Chondrocyte (in vitro differentiated cells): ENCODE measurements at regions not wholly inside any gene's neighbourhood (a gene's known extent, or its start where the extent isn't known, plus 50 kb on each side); places are given as distances from the start of the nearest gene placed in this dataset.

ENCODE experiments used
- DNase-seq: peaks from one replicate; pipeline ENCODE4 v3.0.0; 2021; ENCODE audit warnings: mixed read lengths, low spot score
- H3K27ac Mint-ChIP-seq: one replicate; pipeline ENCODE4 v1.8.0; 2021; ENCODE audit warnings: mild to moderate bottlenecking, moderate library complexity, mixed read lengths; ENCODE audit not compliant: unreplicated experiment
- H3K27me3 Mint-ChIP-seq: 2 replicates; pipeline ENCODE4 v1.8.0; 2021; ENCODE audit warnings: low read depth, mixed read lengths
- H3K36me3 Mint-ChIP-seq: 2 replicates; pipeline ENCODE4 v1.8.0; 2021; ENCODE audit warnings: low read depth, mixed read lengths
- H3K4me1 Mint-ChIP-seq: 2 replicates; pipeline ENCODE4 v1.8.0; 2021; ENCODE audit warnings: low read depth, mild to moderate bottlenecking, mixed read lengths
- H3K4me3 Mint-ChIP-seq: one replicate; pipeline ENCODE4 v1.8.0; 2021; ENCODE audit warnings: mild to moderate bottlenecking, moderate library complexity, mixed read lengths; ENCODE audit not compliant: unreplicated experiment
- H3K9me3 Mint-ChIP-seq: 2 replicates; pipeline ENCODE4 v1.8.0; 2021; ENCODE audit warnings: low read depth, mixed read lengths
- CTCF ChIP-seq: fragments of 200-600 bp; sonication (generic); IDR thresholded peaks from 2 replicates; pipeline ENCODE4 v1.5.0; 2021; ENCODE audit warnings: antibody characterized with exemption, mild to moderate bottlenecking, moderate library complexity

DNA sequence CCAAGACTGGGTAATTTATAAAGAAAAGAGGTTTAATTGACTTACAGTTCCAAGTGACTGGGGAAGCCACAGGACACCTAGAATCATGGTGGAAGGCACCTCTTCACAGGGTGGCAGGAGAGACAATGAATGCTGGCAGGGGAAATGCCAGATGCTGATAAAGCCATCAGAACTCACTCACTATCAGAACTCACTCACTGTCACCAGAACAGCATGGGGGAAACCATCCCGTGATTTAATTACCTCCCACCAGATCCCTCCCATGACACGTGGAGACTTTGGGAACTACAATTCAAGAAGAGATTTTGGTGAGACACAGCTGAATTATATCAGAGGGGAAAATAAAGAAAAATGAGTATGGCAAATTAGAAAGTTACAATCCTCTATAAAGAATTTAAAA is 310.9 kb downstream of the BCHE start:
- Mint-ChIP-seq H3K4me1 (no peaks in the 10 kb centered on the region), H3K27ac (no peak overlapping the region), H3K36me3 (no peaks in the 10 kb centered on the region), H3K4me3 (no peak overlapping the region), H3K27me3 (peaks cover 4% of the 10 kb centered on the region), H3K9me3 (peaks cover 3% of the 10 kb centered on the region)
- TF ChIP-seq CTCF: no peak
- DNase-seq: no peak

- Mint-ChIP-seq H3K36me3 (no peaks in the 10 kb centered on the region), H3K4me3 (no peak overlapping the region), H3K27me3 (peaks cover 4% of the 10 kb centered on the region), H3K27ac (no peak overlapping the region), H3K4me1 (no peaks in the 10 kb centered on the region), H3K9me3 (no peaks in the 10 kb centered on the region)
- DNase-seq: no peak
- TF ChIP-seq CTCF: no peak
These were observed 313.4 kb downstream of the BCHE start for GRCh38 chr3:165523801-165524200.

GRCh38 chr3:165522386-165522785 is 314.8 kb downstream of the BCHE start:
- Mint-ChIP-seq H3K27ac (no peak overlapping the region), H3K36me3 (no peaks in the 10 kb centered on the region), H3K9me3 (no peaks in the 10 kb centered on the region), H3K27me3 (peaks cover 4% of the 10 kb centered on the region), H3K4me1 (no peaks in the 10 kb centered on the region), H3K4me3 (no peak overlapping the region)
- no peak for DNase-seq
- no peak for TF ChIP-seq CTCF

DNA sequence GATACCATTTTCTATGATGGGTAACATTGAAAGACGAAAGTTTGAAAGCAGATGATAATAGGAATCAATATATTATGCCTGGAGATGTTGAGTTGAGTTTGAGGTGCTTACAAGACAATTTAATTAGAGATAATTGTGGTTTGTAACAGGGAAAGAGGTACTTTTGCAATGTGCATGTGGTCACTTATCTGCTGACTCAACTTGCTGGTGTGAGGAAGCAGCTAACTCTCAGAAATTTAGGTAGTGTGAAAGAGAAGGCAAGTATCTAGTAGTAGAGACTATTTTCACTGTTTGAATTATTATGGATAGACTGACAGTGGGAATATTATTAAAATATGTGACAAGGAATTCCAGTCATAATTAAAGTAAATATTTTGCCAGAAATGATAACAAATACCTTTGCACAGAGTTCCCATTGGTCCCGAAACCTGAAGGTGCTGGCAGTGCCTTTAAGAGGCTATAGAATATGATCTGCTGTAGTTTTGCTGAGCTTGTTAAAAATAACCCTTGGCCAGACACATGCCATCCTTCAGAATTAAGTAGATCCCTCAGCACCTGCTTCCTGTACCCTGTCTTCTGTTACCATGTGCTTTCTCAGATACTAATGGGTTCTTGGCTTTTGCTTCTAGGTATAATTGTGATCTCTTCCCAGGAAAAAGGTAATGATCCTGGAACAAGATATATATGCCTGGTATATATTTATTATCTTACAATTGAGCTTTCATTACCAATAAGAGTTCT is 315.9 kb downstream of the BCHE start:
- peaks cover 2% of the 10 kb centered on the region for H3K27me3 Mint-ChIP-seq
- TF ChIP-seq CTCF: no peak

GRCh38 chr3:165519687-165520086 is 317.5 kb downstream of the BCHE start:
- TF ChIP-seq CTCF: no peak

More for the DNA sequence above, 315.9 kb downstream of the BCHE start:
- H3K4me3 Mint-ChIP-seq: no peak overlapping the region
- H3K36me3 Mint-ChIP-seq: no peaks in the 10 kb centered on the region
- no peak overlapping the region for H3K27ac Mint-ChIP-seq
- no peaks in the 10 kb centered on the region for H3K9me3 Mint-ChIP-seq
- no peak for DNase-seq
- H3K4me1 Mint-ChIP-seq: no peaks in the 10 kb centered on the region

More at GRCh38 chr3:165519687-165520086, 317.5 kb downstream of the BCHE start:
- no peak for DNase-seq
- H3K4me1 Mint-ChIP-seq: no peaks in the 10 kb centered on the region
- H3K36me3 Mint-ChIP-seq: no peaks in the 10 kb centered on the region
- H3K4me3 Mint-ChIP-seq: no peak overlapping the region
- H3K9me3 Mint-ChIP-seq: no peaks in the 10 kb centered on the region
- H3K27me3 Mint-ChIP-seq: no peaks in the 10 kb centered on the region
- no peak overlapping the region for H3K27ac Mint-ChIP-seq
